Mesodermal cell (in vitro differentiated cells): ENCODE measurements at regions not wholly inside any gene's neighbourhood (a gene's known extent, or its start where the extent isn't known, plus 50 kb on each side); places are given as distances from the start of the nearest gene placed in this dataset.

Experiments used
- H3K27ac ChIP-seq: 2 replicates; pipeline ENCODE4 v1.7.0; 2013; ENCODE audit warnings: mild to moderate bottlenecking, low read depth, low read length, moderate library complexity; ENCODE audit not compliant: severe bottlenecking
- H3K36me3 ChIP-seq: 2 replicates; pipeline ENCODE4 v1.7.1; 2013; ENCODE audit warnings: mild to moderate bottlenecking, low read length, moderate library complexity; ENCODE audit not compliant: control insufficient read depth, insufficient read depth
- H3K4me1 ChIP-seq: one replicate; pipeline ENCODE4 v1.7.1; 2013; ENCODE audit warnings: mild to moderate bottlenecking, low read length; ENCODE audit not compliant: insufficient read depth, control insufficient read depth, poor library complexity, severe bottlenecking
- H3K4me3 ChIP-seq: 2 replicates; pipeline ENCODE4 v1.7.0; 2013; ENCODE audit warnings: low read length, control low read depth, mild to moderate bottlenecking; ENCODE audit not compliant: insufficient read depth, poor library complexity, severe bottlenecking; ENCODE audit errors: extremely low read depth
- H3K9me3 ChIP-seq: 2 replicates; pipeline ENCODE4 v1.7.1; 2013; ENCODE audit warnings: mild to moderate bottlenecking, low read length, moderate library complexity; ENCODE audit not compliant: control insufficient read depth
- WGBS, 2 experiments: methylation state at CpG; one replicate each; pipeline ENCODE4 v1.1.5; 2013; ENCODE audit warnings: missing lambda C conversion rate in 2 of 2; ENCODE audit not compliant: insufficient coverage in 2 of 2; 5-methylcytosine and 5-hydroxymethylcytosine counted together

- Histone ChIP-seq H3K9me3 (no peaks in the 10 kb centered on the region), H3K27ac (no peak overlapping the region), H3K4me3 (no peak overlapping the region), H3K36me3 (no peaks in the 10 kb centered on the region), H3K4me1 (peaks cover 6% of the 10 kb centered on the region)
- 100% methylated on average over 1 of the region's 2 CpGs; no CpG with 5 or more reads in 1 of the 2 experiments for WGBS, 2 experiments
Observed at GRCh38 chr2:228509021-228509420, 327.5 kb upstream of the SPHKAP start.

- Histone ChIP-seq H3K36me3 (no peaks in the 10 kb centered on the region), H3K27ac (no peak overlapping the region), H3K4me1 (peaks cover 6% of the 10 kb centered on the region), H3K4me3 (no peak overlapping the region), H3K9me3 (no peaks in the 10 kb centered on the region)
- 21 to 31% methylated on average over 2 of the region's 3 CpGs for WGBS, 2 experiments
Observed at GRCh38 chr2:228507870-228508269, 326.4 kb upstream of the SPHKAP start.

GRCh38 chr2:228507231-228507824 is 325.8 kb upstream of the SPHKAP start:
- WGBS, 2 experiments: 71 to 79% methylated on average over 6 of the region's 6 CpGs
- Histone ChIP-seq H3K27ac (no peak overlapping the region), H3K36me3 (no peaks in the 10 kb centered on the region), H3K4me1 (peaks cover 6% of the 10 kb centered on the region), H3K4me3 (no peak overlapping the region), H3K9me3 (no peaks in the 10 kb centered on the region)

DNA sequence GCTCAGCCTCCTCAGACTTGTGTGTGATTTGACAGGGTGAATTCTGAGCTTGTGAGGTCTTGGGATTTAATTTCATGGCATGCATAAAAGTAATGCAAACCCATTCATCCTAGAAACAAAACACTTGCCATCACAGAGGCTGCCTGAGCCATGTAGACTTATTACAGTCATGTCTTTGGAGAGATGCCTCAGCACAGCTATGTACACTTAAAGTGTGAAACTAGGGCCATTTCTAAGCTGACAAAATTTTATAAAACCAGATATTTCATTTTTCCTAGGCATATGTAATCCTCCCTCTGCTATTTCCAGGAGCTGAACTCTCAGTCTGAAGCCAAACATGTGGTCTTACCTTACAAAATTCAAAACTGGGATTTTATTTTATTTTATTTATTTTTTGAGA is 322.2 kb upstream of the SPHKAP start:
- Histone ChIP-seq H3K9me3 (no peaks in the 10 kb centered on the region), H3K4me3 (no peak overlapping the region), H3K27ac (no peak overlapping the region), H3K4me1 (peaks cover 6% of the 10 kb centered on the region), H3K36me3 (no peaks in the 10 kb centered on the region)

DNA sequence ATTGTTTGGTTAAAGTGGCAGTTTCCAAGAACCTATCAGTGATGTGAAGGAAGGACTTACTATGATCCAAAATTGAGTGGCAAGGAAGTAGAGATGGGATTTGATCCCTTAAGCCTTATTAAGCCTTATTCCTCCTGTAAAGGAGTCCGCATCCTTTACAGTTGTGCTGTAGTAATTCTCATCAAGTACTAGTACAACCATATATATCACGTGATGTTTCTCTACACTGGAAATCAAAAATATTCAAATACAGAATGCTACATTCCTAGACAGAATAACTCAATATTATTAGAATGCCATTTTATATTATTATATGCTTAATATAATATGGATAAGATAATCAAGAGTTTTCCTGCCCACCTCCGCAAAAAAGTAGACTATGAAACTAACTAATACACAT is 312.4 kb upstream of the SPHKAP start:
- WGBS, 2 experiments: no CpG with 5 or more reads among the region's 3 CpGs
- Histone ChIP-seq H3K27ac (no peak overlapping the region), H3K9me3 (no peaks in the 10 kb centered on the region), H3K36me3 (no peaks in the 10 kb centered on the region), H3K4me1 (no peaks in the 10 kb centered on the region), H3K4me3 (no peak overlapping the region)

- Histone ChIP-seq H3K4me3 (no peak overlapping the region), H3K27ac (no peak overlapping the region), H3K9me3 (no peaks in the 10 kb centered on the region), H3K4me1 (no peaks in the 10 kb centered on the region), H3K36me3 (no peaks in the 10 kb centered on the region)
Observed at GRCh38 chr2:228479014-228479413, 297.5 kb upstream of the SPHKAP start.

GRCh38 chr2:228474466-228474865 is 293.0 kb upstream of the SPHKAP start:
- WGBS, 2 experiments: no CpG with 5 or more reads among the region's 2 CpGs
- no peaks in the 10 kb centered on the region for H3K9me3 ChIP-seq
- no peaks in the 10 kb centered on the region for H3K4me1 ChIP-seq
- H3K27ac ChIP-seq: no peak overlapping the region
- no peaks in the 10 kb centered on the region for H3K36me3 ChIP-seq
- no peak overlapping the region for H3K4me3 ChIP-seq

GRCh38 chr2:228469721-228470120 is 288.2 kb upstream of the SPHKAP start:
- Histone ChIP-seq H3K9me3 (no peaks in the 10 kb centered on the region), H3K27ac (no peak overlapping the region), H3K4me1 (no peaks in the 10 kb centered on the region), H3K4me3 (no peak overlapping the region), H3K36me3 (no peaks in the 10 kb centered on the region)

DNA sequence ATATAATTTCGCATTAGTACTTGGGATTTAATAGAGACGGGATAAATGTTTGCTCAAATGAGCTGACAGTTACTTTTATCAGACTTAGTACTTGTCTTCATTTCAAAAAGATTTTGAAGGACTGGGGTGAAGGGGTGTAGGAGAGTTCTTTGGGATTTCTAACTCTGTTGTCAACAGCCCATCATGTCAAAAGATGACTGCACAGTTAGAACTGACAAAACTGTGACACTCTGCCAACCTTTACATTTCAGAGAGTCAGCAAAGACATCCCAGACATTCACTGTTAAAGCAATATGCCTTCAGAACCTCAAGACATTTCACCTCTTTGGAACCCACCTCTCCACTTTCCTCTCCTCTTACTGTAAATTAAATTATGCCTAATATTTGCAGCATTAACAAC is 285.4 kb upstream of the SPHKAP start:
- Histone ChIP-seq H3K4me3 (no peak overlapping the region), H3K36me3 (no peaks in the 10 kb centered on the region), H3K9me3 (no peaks in the 10 kb centered on the region), H3K4me1 (no peaks in the 10 kb centered on the region), H3K27ac (no peak overlapping the region)
- 100% methylated on average over 2 of the region's 2 CpGs; no CpG with 5 or more reads in 1 of the 2 experiments for whole genome bisulfite sequencing, 2 experiments

GRCh38 chr2:228465408-228465807 is 283.9 kb upstream of the SPHKAP start:
- no peaks in the 10 kb centered on the region for H3K36me3 ChIP-seq
- H3K27ac ChIP-seq: no peak overlapping the region
- no peaks in the 10 kb centered on the region for H3K4me1 ChIP-seq
- no peak overlapping the region for H3K4me3 ChIP-seq
- no peaks in the 10 kb centered on the region for H3K9me3 ChIP-seq
- WGBS, 2 experiments: 83% methylated on average over 2 of the region's 4 CpGs; no CpG with 5 or more reads in 1 of the 2 experiments

DNA sequence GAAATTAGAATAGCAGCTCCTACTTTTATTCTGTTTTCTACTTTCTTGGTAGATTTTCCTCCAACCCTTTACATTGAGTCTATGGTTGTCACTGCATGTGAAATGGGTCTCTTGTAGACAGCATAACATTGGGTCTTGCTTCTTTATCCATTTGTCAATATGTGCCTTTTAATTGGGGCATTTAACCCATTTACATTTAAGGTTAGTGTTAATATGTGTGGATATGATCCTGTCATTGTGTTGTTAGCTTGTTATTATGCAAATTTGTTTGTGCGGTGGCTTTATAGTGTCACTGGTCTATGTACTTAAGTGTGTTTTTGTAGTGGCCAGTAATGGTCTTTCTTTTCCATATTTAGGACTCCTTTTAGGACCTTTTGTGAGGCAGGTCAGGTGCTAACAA is 276.9 kb upstream of the SPHKAP start:
- no peaks in the 10 kb centered on the region for H3K9me3 ChIP-seq
- no peaks in the 10 kb centered on the region for H3K36me3 ChIP-seq
- no peak overlapping the region for H3K27ac ChIP-seq
- H3K4me1 ChIP-seq: no peaks in the 10 kb centered on the region
- H3K4me3 ChIP-seq: no peak overlapping the region
- WGBS, 2 experiments: no CpG with 5 or more reads among the region's 1 CpG
